Neural crest cell (in vitro differentiated cells): ENCODE measurements at regions not wholly inside any gene's neighbourhood (a gene's known extent, or its start where the extent isn't known, plus 50 kb on each side); places are given as distances from the start of the nearest gene placed in this dataset.
A peak's percentile ranks its signal among the peaks of the same experiment; 100 is the strongest.

Experiments
- DNase-seq: peaks from one replicate; pipeline ENCODE4 v3.0.0; 2021; ENCODE audit warnings: low read depth, mixed read lengths, low spot score
- H3K27ac Mint-ChIP-seq: one replicate; pipeline ENCODE4 v1.8.0; 2021; ENCODE audit warnings: mild to moderate bottlenecking, mixed read lengths; ENCODE audit not compliant: unreplicated experiment
- H3K27me3 Mint-ChIP-seq: 2 replicates; pipeline ENCODE4 v1.8.0; 2021; ENCODE audit warnings: low read depth, mild to moderate bottlenecking, mixed read lengths
- H3K36me3 Mint-ChIP-seq: 2 replicates; pipeline ENCODE4 v1.8.0; 2021; ENCODE audit warnings: low read depth, mild to moderate bottlenecking, mixed read lengths
- H3K4me1 Mint-ChIP-seq: 2 replicates; pipeline ENCODE4 v1.8.0; 2021; ENCODE audit warnings: mixed read lengths
- H3K4me3 Mint-ChIP-seq: one replicate; pipeline ENCODE4 v1.8.0; 2021; ENCODE audit warnings: mild to moderate bottlenecking, mixed read lengths
- H3K9me3 Mint-ChIP-seq: 2 replicates; pipeline ENCODE4 v1.8.0; 2021; ENCODE audit warnings: mixed read lengths
- TF ChIP-seq, protein P1 (sequence below): fragments of 200-600 bp; sonication (generic); conservative IDR thresholded peaks from 2 replicates; pipeline ENCODE4 v1.5.0; 2021; ENCODE audit warnings: antibody characterized with exemption, mild to moderate bottlenecking

DNA sequence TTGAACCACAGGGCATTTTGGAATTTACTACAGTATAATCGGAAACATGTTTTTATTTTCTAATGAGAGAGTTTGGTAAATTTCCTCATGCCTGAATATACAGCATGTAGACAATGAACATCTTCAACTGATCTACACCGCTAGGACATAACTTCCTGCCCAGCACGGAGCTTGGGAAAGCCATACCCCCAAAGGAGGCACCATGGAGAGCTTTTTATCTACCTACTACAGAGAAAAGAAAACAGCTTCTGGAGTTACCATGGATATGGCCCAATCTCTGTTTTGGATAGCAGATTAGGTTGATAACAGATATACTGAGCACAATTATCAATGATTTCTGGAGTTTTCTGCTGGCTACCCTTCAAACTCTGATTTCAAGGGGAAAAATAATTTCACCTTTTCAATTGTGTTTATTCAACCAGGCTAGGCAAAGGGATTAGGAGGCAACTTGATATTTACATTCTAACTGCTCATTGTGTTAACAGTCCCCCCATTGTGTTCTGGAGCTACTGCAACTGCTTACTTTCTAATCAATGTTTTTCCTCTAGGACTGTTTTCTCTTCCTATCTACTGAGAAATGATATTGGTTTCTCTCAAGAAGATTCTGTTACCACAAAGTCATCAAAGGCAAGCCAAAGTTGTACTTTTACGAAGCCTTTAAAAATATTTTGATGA is 123.0 kb upstream of the ARHGAP28 start:
- Mint-ChIP-seq H3K36me3 (no peaks in the 10 kb centered on the region), H3K9me3 (no peaks in the 10 kb centered on the region), H3K4me3 (no peak overlapping the region), H3K27me3 (no peaks in the 10 kb centered on the region), H3K27ac (no peak overlapping the region), H3K4me1 (peaks cover 9% of the 10 kb centered on the region)
- TF ChIP-seq, protein P1, sequence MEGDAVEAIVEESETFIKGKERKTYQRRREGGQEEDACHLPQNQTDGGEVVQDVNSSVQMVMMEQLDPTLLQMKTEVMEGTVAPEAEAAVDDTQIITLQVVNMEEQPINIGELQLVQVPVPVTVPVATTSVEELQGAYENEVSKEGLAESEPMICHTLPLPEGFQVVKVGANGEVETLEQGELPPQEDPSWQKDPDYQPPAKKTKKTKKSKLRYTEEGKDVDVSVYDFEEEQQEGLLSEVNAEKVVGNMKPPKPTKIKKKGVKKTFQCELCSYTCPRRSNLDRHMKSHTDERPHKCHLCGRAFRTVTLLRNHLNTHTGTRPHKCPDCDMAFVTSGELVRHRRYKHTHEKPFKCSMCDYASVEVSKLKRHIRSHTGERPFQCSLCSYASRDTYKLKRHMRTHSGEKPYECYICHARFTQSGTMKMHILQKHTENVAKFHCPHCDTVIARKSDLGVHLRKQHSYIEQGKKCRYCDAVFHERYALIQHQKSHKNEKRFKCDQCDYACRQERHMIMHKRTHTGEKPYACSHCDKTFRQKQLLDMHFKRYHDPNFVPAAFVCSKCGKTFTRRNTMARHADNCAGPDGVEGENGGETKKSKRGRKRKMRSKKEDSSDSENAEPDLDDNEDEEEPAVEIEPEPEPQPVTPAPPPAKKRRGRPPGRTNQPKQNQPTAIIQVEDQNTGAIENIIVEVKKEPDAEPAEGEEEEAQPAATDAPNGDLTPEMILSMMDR, result no peak
- no peak for DNase-seq

DNA sequence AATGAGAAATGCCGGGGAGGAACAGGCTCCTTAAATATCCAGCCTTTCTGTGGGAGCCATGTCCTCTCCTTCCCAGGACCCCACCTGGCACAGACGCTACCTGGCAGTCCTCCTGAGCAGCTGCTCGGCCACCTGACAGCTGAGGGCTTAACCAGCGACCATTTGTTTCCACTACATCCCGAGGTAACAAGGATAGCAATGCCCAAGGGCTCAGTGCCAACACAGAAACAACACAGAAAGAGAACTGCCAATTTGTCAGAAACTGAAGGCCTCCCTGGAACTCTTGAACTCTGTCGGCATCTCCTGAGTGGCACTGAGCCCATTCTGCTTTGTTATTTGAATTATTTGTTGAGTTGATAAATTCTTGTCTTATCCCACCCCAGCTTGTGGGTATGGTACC is 122.2 kb upstream of the ARHGAP28 start:
- Mint-ChIP-seq H3K4me3 (no peak overlapping the region), H3K9me3 (peaks cover 5% of the 10 kb centered on the region), H3K27ac (no peak overlapping the region), H3K4me1 (peaks cover 9% of the 10 kb centered on the region), H3K27me3 (no peaks in the 10 kb centered on the region), H3K36me3 (no peaks in the 10 kb centered on the region)
- TF ChIP-seq, protein P1, result no peak
- no peak for DNase-seq

DNA sequence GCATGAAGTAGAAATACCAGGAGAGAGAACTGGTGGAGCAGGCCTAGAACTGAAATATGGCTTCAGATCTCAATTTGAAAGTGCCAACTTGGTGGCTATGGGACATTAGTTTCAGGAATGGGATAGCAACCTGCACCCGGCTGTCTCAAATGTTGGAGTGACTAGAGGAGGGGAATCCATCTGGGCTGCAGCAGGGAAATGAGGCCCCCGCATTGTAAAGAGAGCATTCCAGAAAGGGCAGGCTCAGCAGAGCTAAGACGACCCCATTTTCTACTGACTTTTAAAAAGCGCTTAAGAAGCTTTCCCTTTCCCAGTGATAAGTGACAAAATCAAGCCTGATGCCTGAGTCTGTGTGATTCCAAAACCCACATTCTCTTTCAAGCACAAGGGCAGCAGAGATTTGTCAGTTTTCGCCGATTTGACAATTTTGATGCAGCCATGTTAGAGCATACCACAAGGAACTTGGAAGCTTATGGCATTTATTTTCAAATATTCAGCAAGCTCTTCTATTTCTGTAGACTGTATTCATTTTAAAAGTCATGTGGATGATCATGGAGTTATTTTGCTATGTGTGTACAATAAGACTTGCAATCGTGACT is 119.8 kb upstream of the ARHGAP28 start:
- peaks cover 16% of the 10 kb centered on the region for H3K9me3 Mint-ChIP-seq
- H3K36me3 Mint-ChIP-seq, result peaks cover 9% of the 10 kb centered on the region

DNA sequence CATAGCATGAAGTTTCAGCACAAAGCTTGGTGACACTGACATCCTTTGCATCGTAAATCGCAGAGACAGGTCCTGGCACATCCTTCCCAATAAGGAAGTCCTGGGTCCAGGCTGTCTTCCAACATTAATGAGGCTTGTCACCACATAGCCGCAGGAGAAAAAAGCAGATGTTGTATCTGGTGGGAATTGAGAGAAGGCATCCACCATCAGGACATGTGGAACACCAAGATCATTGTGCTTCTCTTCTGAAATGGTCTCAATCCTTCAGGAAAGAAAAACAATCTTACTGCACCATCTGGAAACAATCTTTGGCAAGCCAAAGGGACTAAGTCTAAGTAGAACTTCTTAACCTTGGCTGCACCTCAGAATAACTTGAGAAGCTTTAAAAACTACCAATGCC is 119.0 kb upstream of the ARHGAP28 start:
- peaks cover 16% of the 10 kb centered on the region for H3K9me3 Mint-ChIP-seq

More for the DNA sequence above, 119.8 kb upstream of the ARHGAP28 start:
- Mint-ChIP-seq H3K4me3 (no peak overlapping the region), H3K27ac (no peak overlapping the region), H3K4me1 (peaks cover 9% of the 10 kb centered on the region), H3K27me3 (no peaks in the 10 kb centered on the region)
- TF ChIP-seq, protein P1, result no peak
- DNase-seq, result no peak

DNA sequence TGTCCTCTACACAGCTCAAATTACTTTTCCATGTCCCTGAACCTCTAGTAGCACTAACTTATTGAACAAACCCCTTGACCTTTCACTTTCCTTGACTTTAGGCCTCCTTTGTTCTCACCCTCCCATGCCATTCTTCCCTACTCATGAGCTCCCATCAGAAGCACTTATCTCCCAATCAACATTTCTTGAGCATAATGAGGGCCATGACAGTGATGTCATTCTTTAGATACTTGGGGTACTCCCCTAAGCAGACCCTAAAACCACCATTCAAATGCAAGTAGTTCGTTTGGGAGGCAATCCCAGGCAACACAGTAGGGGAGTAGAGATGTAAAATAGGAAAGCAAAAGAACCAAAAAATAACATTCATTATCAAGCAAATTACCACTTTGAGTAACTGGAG is 115.9 kb upstream of the ARHGAP28 start:
- Mint-ChIP-seq H3K9me3 (peaks cover 16% of the 10 kb centered on the region), H3K27ac (peak overlapping the region; percentile 38), H3K36me3 (peaks cover 9% of the 10 kb centered on the region), H3K27me3 (no peaks in the 10 kb centered on the region), H3K4me3 (no peak overlapping the region), H3K4me1 (peaks cover 4% of the 10 kb centered on the region)
- TF ChIP-seq, protein P1, result no peak
- DNase-seq, result no peak

More for the DNA sequence above, 119.0 kb upstream of the ARHGAP28 start:
- no peak for DNase-seq
- Mint-ChIP-seq H3K36me3 (peaks cover 9% of the 10 kb centered on the region), H3K4me3 (no peak overlapping the region), H3K4me1 (peaks cover 9% of the 10 kb centered on the region), H3K27me3 (no peaks in the 10 kb centered on the region), H3K27ac (no peak overlapping the region)
- TF ChIP-seq, protein P1, result no peak
